GM12801 (cell line): ENCODE measurements at regions not wholly inside any gene's neighbourhood (a gene's known extent, or its start where the extent isn't known, plus 50 kb on each side); places are given as distances from the start of the nearest gene placed in this dataset.

Experiments
- CTCF ChIP-seq: IDR thresholded peaks from one replicate; pipeline ENCODE4 v1.5.1; 2011; ENCODE audit warnings: control low read depth; ENCODE audit not compliant: insufficient read length; ENCODE audit errors: extremely low read depth

- no peak for TF ChIP-seq CTCF
These were observed 620.5 kb upstream of the CCDC179 start for GRCh38 chr11:23480736-23481135.

GRCh38 chr11:23490557-23491235 lies 630.4 kb upstream of the CCDC179 start:
- TF ChIP-seq CTCF = no peak

GRCh38 chr11:23494981-23495380 lies 634.7 kb upstream of the CCDC179 start:
- no peak for TF ChIP-seq CTCF

- no peak for TF ChIP-seq CTCF
These were observed 636.1 kb upstream of the CCDC179 start for GRCh38 chr11:23496340-23496739.

GRCh38 chr11:23497040-23497439 lies 636.8 kb upstream of the CCDC179 start:
- no peak for TF ChIP-seq CTCF

GRCh38 chr11:23502389-23502788 lies 642.1 kb upstream of the CCDC179 start:
- no peak for TF ChIP-seq CTCF

- no peak for TF ChIP-seq CTCF
These were observed 642.6 kb upstream of the CCDC179 start for GRCh38 chr11:23502826-23503225.
